ENCODE measurements at regions not wholly inside any gene's neighbourhood (a gene's known extent, or its start where the extent isn't known, plus 50 kb on each side); places are given as distances from the start of the nearest gene placed in this dataset.
A peak's percentile ranks its signal among the peaks of the same experiment; 100 is the strongest.

DNA sequence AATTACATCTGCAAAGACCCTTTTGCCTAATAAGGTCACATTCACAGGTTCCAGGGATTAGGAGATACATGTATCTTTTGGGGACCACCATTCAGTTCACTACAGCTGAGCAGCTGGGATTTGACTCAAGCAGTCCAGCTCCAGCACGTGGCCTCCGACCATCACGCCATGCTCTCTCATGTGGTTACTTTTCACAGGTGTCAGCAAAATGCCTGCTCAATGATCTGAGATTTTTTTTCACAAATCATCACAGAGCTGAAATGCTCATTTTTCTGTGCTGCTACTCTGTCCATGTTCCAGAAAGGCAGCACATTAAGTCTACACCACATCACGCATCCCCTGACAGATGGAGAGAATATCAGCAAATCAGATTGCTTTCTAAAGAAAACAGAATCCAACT lies 98.5 kb upstream of the RMDN2 start:
- no peak overlapping the region for H3K4me2 ChIP-seq
- H3K79me2 ChIP-seq (ENCODE audit: low read depth): no peaks in the 10 kb centered on the region
- H3K4me3 ChIP-seq: no peak overlapping the region
- H3F3A ChIP-seq (ENCODE audit: insufficient read depth, low read depth): 0 out of 2 replicates have a peak, but pooled peaks cover 11% of the 10 kb centered on the region
- no peaks in the 10 kb centered on the region for H4K20me1 ChIP-seq (ENCODE audit: insufficient read depth)
- H3K4me1 ChIP-seq (replicated peaks; ENCODE audit: insufficient read depth): peaks cover 24% of the 10 kb centered on the region
- ChIA-PET CTCF (no interaction called here), POLR2A (ENCODE audit: unreplicated experiment) (no interaction called here)
- no peak overlapping the region for H3K27ac ChIP-seq
- no TSS peak for BruUV-seq (replicated peaks)
- H3K36me3 ChIP-seq (ENCODE audit: low read depth): no peaks in the 10 kb centered on the region
- H2AFZ ChIP-seq: no peak overlapping the region
- intact Hi-C loops (cut with micrococcal nuclease; ENCODE audit: unreplicated experiment): no loop called here
- TF ChIP-seq, protein P1, sequence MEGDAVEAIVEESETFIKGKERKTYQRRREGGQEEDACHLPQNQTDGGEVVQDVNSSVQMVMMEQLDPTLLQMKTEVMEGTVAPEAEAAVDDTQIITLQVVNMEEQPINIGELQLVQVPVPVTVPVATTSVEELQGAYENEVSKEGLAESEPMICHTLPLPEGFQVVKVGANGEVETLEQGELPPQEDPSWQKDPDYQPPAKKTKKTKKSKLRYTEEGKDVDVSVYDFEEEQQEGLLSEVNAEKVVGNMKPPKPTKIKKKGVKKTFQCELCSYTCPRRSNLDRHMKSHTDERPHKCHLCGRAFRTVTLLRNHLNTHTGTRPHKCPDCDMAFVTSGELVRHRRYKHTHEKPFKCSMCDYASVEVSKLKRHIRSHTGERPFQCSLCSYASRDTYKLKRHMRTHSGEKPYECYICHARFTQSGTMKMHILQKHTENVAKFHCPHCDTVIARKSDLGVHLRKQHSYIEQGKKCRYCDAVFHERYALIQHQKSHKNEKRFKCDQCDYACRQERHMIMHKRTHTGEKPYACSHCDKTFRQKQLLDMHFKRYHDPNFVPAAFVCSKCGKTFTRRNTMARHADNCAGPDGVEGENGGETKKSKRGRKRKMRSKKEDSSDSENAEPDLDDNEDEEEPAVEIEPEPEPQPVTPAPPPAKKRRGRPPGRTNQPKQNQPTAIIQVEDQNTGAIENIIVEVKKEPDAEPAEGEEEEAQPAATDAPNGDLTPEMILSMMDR (conservative IDR thresholded peaks at IDR 0.05): no peak
- TF ChIP-seq EZH2 (IDR thresholded peaks at IDR 0.05; ENCODE audit: low read depth): no peak
- no peaks in the 10 kb centered on the region for H3K27me3 ChIP-seq (ENCODE audit: insufficient read depth, low read depth)
- DNase-seq: no peak
- H3K9me2 ChIP-seq (ENCODE audit: insufficient read depth): no peaks in the 10 kb centered on the region
- no peaks in the 10 kb centered on the region for H3K9me3 ChIP-seq (ENCODE audit: insufficient read depth, low read depth)

DNA sequence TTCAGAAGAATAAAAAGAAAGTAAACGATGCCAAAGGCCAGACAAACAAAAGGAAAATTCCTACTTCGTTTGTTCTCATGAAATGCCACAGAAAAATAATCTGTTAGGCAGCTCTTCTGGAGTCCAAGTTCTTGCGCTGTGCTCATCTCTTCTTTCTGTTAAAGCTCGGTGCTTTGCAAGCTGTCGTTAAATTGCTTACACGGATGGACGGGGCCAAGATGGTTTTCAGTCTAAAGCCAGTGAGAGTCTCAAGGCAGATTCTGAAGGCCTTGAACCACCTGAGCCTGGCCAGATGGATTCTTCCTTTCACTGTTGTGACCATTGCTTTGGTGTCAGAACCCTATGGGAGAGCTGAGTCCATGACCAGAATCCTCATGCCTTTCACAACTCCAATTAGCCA lies 97.6 kb upstream of the RMDN2 start:
- no peak for DNase-seq
- H3F3A ChIP-seq (ENCODE audit: insufficient read depth, low read depth): 0 out of 2 replicates have a peak, but pooled peaks cover 7% of the 10 kb centered on the region
- CTCF ChIA-PET: interaction anchor here (0.5 kb wide), 1 partner anchor 173 kb away, joined by 12 read pairs; no protein-coding TSS in a partner anchor
- H4K20me1 ChIP-seq (ENCODE audit: insufficient read depth): no peaks in the 10 kb centered on the region
- H3K79me2 ChIP-seq (ENCODE audit: low read depth): no peaks in the 10 kb centered on the region
- H3K9me3 ChIP-seq (ENCODE audit: insufficient read depth, low read depth): no peaks in the 10 kb centered on the region
- H3K4me2 ChIP-seq: peak overlapping the region; percentile 11; the same call in 1 of the 2 replicates
- intact Hi-C loops (cut with micrococcal nuclease; ENCODE audit: unreplicated experiment): no loop called here
- no peak overlapping the region for H3K4me3 ChIP-seq
- BruUV-seq (replicated peaks): no TSS peak
- POLR2A ChIA-PET (ENCODE audit: unreplicated experiment): no interaction called here
- no peak overlapping the region for H2AFZ ChIP-seq
- H3K36me3 ChIP-seq (ENCODE audit: low read depth): no peaks in the 10 kb centered on the region
- H3K4me1 ChIP-seq (replicated peaks; ENCODE audit: insufficient read depth): peaks cover 24% of the 10 kb centered on the region
- H3K27ac ChIP-seq: no peak overlapping the region
- H3K9me2 ChIP-seq (ENCODE audit: insufficient read depth): no peaks in the 10 kb centered on the region
- no peak for TF ChIP-seq EZH2 (IDR thresholded peaks at IDR 0.05; ENCODE audit: low read depth)
- TF ChIP-seq, protein P1 (conservative IDR thresholded peaks at IDR 0.05): no peak
- H3K27me3 ChIP-seq (ENCODE audit: insufficient read depth, low read depth): no peaks in the 10 kb centered on the region

- POLR2A ChIA-PET (ENCODE audit: unreplicated experiment): no interaction called here
- no TSS peak for BruUV-seq (replicated peaks)
- Histone ChIP-seq H3K27ac (no peak overlapping the region), H2AFZ (no peak overlapping the region), H4K20me1 (ENCODE audit: insufficient read depth) (no peaks in the 10 kb centered on the region), H3K4me3 (no peak overlapping the region), H3K36me3 (ENCODE audit: low read depth) (no peaks in the 10 kb centered on the region), H3K27me3 (ENCODE audit: insufficient read depth, low read depth) (no peaks in the 10 kb centered on the region), H3K79me2 (ENCODE audit: low read depth) (no peaks in the 10 kb centered on the region), H3K4me2 (peak overlapping the region; percentile 11; the same call in 1 of the 2 replicates), H3F3A (ENCODE audit: insufficient read depth, low read depth) (0 out of 2 replicates have a peak, but pooled peaks cover 7% of the 10 kb centered on the region), H3K4me1 (replicated peaks; ENCODE audit: insufficient read depth) (peaks cover 24% of the 10 kb centered on the region), H3K9me3 (ENCODE audit: insufficient read depth, low read depth) (no peaks in the 10 kb centered on the region), H3K9me2 (ENCODE audit: insufficient read depth) (no peaks in the 10 kb centered on the region)
- DNase-seq: peak in 1 of 2 experiments; percentile 23
- CTCF ChIA-PET: no interaction called here
- TF ChIP-seq EZH2 (IDR thresholded peaks at IDR 0.05; ENCODE audit: low read depth): no peak
- TF ChIP-seq, protein P1 (conservative IDR thresholded peaks at IDR 0.05): no peak
- intact Hi-C loops (cut with micrococcal nuclease; ENCODE audit: unreplicated experiment): no loop called here
Measured at GRCh38 chr2:37827911-37828511, 97.1 kb upstream of the RMDN2 start.
